HUDEP-2 (cell line): ENCODE measurements at regions not wholly inside any gene's neighbourhood (a gene's known extent, or its start where the extent isn't known, plus 50 kb on each side); places are given as distances from the start of the nearest gene placed in this dataset.

Experiments used
- DNase-seq, 76 experiments: peaks; one replicate each; lab custom pipeline; 2025; ENCODE audit not compliant: unreplicated experiment in 76 of 76; lab: John Stamatoyannopoulos, UW

DNA sequence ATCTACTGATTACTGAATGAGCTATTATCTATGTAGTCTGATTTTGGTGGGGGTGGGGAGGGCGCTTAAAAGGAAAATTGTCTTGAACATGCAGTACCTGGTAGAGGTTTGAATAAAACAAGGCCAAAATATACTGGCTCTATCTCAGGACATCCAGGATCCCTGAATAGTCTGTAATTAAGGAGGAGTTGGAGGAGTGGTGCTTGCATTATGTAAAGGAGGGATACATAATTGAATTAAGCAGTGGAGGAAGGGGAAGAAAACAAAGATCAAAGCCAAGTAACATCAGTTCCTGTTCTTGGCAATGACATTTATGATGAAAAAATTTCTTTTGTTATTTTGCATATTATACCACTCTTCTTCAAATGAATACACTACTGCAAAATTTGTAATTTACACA lies 539.4 kb upstream of the ZEB2 start:
- no peak for DNase-seq

DNA sequence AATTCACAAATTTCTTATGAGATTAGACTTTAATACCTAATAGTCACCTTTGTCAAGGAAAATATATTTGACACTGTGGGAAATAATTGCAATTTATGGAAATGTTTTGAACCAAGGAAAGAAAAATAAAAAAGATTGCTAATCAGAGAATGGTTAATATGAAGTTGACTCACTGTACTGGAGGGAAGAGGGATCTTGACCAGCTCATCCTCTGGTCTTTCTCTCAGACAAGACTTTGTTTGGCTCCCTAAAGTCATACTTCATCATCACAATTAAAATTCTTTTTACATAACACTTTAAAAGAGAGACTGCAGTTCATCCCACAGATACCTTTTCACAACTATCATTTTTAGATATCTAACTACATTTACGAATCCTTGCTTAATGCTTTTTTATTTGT lies 538.5 kb upstream of the ZEB2 start:
- DNase-seq, result no peak

DNA sequence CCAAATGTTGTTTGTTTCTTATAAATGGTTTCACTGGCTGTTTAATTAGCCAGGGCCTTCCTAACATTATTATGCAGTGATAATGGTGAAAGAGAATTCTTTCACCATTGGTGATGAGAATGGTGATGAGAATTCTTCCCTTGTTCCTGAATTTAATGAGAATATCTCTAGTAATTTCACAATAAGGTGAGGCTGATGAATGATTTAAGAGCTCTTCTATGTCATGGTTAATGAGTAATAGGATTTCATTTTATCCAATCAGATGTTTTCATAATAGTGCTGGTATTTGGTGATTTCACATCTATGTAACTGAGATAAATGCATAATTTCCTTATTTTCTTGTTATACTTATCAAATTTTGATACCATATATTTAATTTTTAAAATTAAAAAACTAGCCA lies 535.7 kb upstream of the ZEB2 start:
- DNase-seq, result no peak

DNA sequence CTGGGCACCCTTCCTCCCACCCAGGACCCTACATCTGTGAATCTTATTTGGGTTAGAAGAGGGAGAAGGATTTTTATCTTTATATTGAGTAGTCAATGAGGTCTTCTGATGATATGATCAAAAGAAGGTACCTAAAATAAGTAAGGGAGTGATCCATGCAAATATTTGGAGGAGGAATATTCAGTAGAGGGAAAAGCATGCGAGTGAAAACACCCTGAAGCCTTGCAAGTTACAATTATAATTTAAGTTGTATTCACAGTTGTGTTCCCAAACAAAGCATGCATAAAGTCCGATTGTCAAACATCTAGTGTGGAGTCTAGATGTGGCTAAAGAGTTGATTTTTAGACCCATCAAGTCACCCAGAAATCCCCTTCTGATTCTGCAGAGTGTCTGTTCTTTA lies 530.2 kb upstream of the ZEB2 start:
- no peak for DNase-seq

DNA sequence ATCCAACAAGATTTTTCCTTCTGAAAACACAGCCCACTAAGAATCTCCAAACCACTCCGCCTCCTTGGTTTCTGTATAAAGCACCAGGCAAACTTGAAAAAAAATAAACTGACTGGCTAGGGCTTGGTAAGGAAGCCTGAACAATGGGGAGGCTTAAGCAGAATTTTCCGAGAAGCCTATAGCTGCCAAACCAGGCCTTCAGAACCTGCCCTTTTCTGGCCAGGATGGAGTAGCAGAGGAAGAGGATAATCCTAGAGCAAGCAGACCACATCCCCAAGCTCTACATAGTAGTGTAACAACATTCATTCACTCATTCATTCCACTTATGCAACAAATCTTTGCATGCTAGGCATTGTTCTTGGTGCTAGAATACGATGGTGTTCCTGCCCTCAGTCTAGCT lies 529.6 kb upstream of the ZEB2 start:
- DNase-seq, result no peak

DNA sequence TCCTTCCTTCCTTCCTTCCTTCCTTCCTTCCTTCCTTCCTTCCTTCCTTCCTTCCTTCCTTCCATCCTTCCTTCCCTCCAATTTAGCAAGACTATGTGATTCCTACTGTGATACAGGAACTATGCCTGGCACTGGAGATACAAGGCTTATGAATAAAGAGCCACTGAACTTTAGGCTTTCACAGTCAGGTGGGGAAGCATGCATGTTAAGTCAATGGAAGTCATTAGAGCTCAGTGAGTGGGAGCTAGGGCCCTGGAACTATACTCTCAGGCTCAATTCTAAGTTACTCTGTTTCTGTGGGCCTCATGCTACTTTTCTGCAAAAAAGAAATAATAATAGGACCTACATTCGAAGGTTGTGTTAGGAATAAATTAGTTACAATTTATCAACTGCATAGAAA lies 527.6 kb upstream of the ZEB2 start:
- no peak for DNase-seq

DNA sequence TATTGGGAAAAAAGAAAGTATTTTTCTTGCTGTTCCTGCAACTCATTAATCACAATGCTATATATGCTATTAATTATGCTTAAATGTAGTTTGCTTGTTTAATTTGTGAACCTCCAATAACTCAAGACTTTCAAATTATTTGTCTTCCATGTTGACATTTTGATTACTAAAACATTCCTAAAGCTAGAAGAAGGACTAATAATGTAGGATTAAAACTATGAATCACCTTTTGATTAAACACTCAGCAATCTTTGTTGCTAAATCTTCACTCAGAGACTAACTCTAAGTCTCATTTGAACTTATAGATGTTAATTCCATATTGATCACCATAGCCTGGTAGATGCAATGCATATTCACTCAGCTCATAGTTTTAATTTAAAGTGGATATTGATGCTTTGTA lies 524.6 kb upstream of the ZEB2 start:
- DNase-seq, result no peak

DNA sequence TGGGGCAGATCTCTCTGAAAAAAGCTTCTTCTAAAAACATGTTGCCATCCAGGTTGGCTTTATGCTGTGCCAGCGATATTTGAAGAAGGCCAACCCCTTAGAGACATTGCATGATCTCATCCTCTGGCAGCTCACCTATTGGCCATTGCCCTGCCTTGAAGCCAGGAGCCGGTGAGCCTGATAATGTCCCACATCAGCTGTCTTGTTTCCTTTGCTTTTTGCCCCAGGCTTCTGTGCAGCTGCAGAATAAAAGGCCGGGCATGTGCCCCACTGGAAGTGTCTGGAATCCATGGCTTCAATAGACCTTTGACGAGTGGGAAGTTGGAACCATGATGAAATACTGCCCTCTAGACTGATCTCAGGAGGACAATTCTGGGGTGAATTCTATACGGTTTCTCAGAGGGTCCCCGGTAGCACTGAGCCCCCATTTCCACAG lies 523.5 kb upstream of the ZEB2 start:
- DNase-seq, result no peak

DNA sequence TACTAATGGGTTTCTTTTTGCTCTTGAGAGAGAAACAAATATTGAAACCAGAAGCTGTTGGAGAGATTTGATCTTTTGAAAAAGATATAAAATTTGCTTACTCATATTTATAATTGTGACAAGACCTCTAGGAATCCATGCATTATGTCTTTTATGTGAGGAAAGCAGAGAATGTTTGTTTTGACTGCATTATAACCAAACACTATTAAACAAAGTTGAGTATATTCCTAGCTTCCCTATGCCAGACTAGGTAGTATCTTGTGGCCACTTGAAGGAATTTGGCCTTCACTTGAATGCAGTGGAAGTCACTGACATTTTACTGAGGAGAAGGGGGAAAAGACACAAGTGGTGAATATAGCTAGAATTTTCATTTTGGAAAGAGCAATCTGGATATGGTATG lies 521.8 kb upstream of the ZEB2 start:
- DNase-seq, result no peak

DNA sequence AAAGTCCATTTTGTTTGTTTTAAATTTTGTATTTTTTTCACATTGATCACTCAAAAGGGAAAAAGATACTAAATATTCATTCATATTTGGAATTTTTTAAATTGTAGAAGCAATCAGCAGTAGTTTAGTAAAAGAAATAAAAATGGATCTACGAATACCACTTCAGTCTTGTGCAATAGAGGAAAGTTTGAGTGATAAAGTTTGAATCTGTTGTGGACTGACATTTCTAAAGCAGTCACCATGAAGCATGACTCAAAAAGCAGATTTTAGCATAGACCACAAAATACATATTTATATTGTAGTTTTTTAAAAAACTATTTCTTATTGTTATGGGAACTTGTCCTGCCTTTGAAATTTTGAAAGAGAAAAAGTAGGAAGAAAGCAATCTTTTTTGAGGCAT lies 520.5 kb upstream of the ZEB2 start:
- DNase-seq, result no peak

DNA sequence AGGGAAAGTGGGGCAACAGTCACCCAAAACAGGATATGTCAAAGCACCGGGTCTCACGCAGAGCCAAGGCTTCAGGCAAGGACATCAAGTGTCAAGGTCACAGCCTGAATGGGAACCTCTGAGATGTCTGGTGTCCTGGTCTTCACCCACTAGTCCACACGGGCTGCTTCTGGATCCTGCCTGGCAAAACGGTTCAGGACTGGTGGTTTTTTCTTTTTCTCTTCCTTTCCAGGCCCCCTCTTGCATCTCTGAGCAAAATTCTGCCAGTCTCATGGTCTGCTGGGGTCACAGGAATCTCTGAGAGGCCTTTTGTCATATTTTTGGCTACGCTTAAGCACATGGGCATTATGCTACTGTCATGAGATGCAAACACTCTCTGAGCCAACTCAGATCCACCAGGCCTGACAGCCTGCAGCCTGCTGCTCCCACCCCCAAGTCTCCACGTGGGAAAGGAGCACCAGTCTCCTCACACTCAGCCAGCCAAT lies 518.2 kb upstream of the ZEB2 start:
- DNase-seq, result no peak

DNA sequence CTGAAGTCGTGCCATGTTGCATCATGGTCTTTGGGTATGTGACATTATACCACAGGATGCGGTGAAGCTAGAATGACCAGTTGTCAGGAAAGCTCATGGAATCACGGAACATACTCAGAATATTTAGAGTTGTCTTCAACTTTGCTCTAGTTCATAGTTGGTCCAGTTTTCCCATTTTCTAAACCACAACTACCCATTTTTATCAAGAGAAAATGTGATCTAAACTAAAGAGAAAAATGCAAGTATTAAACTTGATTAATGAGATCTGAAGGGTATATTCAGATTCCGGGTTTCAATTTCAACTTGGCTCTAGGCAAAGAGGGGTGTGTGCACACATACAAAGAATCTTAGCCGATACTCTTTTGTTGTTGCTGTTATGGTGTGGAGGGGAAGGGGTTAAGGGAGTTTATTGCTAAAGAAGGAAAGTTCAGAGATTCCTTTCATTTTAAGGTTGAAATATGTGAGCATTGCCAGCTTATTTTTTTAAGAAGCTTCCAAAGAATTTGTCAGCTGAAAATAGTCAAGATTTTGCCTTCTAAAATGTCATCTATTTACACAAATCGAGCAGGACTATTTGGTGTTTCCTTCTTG lies 516.6 kb upstream of the ZEB2 start:
- DNase-seq, result no peak

DNA sequence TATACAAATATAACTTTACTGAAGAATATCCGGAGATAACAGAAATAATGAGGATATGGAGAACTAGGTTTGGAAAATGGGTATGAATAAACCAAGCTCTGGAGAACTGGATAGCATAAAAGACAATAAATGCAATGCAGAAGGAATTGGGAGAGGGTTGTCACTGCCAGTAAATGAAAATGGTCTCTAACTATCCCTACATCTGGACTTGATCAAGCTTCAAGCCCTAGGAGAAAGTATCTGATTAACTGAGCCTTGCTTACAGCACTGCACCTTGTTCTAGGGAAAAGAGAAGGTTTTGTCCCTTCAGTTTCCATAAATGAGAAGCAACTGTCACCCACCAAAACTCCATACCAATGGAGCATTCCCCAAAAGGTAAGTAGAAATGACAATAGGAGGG lies 514.6 kb upstream of the ZEB2 start:
- no peak for DNase-seq

DNA sequence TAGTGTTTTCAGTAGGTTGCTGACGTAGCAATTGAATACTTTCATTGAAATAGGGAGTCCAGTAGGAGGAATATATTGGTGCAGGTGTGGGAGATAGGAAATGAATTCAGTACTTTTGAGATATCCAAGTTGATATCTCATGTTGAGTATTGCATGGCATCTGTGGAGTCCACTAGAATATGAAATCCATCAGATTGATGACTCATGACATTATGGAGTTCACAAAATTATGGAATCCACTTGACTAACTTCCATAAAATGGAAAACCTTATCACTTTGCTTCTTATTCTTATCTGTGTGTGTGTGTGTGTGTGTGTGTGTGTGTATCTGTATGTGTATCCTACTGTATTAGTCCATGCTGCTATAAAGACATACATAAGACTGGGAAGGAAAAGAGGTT lies 513.5 kb upstream of the ZEB2 start:
- DNase-seq, result no peak

DNA sequence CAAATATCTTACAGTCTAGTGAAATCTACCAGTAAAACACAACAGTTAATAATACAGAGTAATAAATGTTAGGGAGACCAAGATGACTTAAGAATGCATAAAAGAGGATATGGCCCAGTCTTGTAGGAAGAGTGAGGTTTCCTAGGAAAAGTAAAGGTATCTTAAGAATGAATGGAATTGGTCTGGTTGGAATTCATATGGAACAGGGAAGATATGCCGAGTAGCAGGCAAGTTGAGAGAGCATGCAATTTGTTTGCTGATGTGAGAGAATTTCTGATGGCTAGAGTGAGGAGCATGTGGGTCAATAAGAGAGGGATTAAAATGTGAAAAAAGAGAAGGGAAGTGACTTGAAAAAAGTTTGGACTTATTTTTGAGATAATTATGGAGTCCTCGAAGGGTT lies 512.9 kb upstream of the ZEB2 start:
- no peak for DNase-seq

DNA sequence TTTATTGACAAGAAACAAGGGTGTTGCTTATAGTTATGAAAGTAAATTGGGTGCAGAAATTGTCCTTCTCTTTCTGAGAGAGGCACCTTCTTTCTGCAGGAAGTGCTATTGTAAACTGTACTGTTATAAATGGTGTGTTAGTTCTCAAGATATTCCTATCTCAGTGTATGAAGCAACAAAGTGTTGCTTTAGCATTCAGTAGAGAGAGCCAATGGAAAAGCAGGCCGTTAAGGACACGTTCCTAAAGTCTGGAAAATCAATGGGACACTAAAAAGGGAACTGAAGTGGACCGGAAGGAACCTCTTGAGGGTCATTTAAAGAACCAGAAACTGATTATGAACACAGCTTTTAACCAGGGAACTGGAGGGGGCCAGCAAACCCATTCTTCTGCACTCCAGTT lies 510.0 kb upstream of the ZEB2 start:
- DNase-seq, result no peak

DNA sequence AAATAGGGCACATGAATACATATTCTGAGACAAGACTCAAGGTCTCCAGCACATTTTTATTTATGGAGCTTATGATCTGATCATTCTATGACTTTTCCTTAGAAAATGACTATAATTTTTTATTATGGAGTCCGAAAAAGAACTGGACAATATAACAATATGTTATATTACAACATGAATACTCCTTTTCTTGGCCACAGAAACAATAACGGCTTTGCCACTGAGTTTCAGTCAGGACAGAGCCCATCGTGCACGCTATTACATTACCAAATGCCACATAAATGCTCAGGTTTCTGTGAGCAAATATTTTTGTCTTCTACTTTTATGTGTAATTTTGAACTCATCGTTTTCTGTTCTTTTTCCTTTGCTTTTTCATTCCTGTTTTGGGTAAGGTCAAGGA lies 509.2 kb upstream of the ZEB2 start:
- no peak for DNase-seq

DNA sequence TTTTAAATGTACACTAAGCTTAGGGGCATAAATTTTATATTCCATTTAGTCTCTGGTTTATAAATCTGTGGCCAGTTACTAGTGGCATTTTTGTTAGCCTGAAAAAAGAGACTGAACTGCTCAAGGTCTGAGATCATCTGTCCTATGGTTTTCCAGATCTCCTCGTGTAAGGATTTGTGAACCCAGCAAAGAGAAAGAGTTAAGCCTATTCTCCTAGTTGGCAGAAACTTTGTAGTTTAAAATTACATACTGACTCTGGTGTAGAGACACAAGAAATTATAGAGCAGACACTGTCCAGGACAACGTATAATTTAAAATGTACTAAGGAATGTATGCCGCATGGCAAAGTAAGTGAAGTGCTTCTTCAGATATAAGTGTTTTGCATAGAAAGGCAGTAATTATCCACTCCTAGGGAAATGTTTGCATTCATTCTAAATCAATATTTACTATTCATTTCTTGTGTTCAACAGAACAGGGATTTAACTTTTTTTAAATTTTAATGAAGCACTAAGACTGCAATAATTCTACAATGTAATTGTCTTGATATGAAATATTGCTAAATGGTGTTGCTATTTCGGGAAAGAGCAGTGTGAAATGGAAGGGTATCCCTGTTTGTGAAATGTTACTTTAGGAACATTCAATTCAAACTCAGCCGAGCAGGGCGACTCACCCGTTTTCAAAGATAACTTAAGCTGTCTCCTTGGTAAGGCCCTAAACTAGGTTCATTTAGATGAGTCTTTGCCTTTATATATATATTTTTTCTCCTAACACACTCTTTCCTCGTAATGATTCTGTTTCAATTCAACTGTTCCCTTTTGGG lies 508.4 kb upstream of the ZEB2 start:
- DNase-seq, result no peak

DNA sequence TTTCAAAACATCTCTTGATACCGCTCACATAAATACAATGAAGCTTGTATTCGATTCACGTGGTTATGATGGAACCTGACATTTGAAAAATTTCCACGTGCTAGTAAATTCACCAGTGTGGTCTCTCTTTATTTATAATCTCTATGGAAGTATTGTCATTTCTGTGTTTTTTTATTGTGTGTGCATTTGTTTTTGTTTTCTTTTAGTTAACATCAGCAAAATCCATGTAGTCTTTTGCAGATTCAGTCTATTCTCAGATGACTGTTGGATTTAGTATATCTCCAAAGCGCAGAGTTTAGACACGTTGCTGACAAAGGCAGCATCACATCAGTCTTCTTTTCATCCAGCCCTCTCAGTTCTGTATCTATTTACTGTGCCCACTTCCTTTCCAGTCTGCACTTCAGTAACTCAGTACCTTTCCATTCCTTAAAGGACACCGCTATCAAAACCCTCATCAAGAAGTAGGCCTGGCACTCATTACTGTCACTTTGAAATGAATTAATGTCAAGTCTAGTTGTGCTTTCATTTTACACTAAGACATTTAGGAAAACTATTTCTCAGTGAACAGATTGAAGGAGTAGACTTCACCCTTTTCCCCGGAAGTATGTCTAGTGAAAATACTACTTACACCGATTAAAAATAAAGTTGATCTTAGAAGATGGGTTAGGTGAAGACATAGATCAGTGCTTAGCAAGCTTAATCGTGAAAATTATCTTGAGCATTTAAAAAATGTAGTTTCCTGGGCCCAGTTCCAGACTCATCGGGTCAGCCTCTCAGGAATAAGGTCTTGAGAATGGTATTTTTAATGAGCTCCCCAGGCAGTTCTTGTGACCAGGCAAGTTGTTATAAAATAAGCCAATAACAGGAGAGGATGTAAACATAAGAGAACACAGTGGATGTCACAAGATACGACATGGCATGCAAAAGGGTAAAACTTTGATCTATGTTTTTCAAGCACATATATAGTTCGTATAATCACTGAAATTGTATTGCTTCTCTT lies 506.8 kb upstream of the ZEB2 start:
- DNase-seq, result no peak

DNA sequence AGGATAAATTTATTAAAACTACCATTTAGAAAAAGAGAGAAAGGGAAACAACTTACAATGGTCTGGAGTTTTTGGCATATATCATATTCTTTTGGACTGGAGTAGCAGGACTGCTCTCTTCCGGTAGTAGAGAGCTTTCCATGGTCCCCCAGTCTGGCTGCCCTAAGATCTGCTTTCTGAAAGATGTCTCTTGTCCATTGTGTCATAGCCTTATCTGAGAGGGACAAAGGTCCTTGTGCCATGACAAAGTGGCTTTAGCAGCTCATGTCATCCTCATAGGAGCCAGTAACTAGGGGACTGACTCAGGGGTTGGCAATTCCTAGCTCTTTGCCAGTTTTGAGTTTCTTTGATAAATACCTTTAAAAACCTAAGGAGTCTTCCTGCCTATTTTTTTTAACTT lies 505.5 kb upstream of the ZEB2 start:
- DNase-seq, result no peak

DNA sequence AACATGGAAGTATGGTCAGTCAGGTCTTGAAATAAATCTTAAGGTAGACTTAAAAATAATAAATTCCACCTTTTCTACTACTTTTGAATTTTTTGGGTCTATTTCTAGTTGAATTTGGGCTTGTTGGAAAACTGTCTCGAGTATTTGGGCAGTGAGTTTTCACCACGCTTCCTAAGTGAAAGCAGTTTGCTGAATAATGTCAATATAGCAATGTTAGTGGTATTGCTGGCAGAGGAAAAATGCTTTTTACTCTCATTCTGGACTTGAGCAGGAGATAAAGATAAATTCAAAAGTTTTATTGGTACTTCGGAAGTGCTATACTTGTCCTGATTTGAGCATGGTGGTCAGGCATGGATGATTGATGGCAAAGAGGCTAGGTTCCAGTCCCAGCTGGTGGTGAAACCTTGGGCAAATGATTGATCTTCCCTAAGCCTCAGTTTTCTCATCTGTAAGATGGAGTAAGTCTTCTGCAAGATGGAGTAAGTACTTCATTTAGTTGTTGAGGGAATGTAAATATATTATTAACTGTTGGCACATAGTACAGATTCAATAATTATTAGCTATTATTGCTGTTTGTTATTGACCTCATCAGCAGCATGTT lies 503.5 kb upstream of the ZEB2 start:
- DNase-seq, result no peak
